Suprapubic skin (tissue), 4 donors: ENCODE measurements at regions not wholly inside any gene's neighbourhood (a gene's known extent, or its start where the extent isn't known, plus 50 kb on each side); places are given as distances from the start of the nearest gene placed in this dataset.

Experiments
- EP300 ChIP-seq: sonication (generic); formaldehyde crosslinking; IDR thresholded peaks from one replicate; pipeline ENCODE4 v1.6.1; 2017; ENCODE audit warnings: antibody characterized with exemption
- POLR2A ChIP-seq, 2 donors: fragments of 450-650 bp; IDR thresholded peaks; one replicate each; pipeline ENCODE4 v1.6.1; 2017; ENCODE audit warnings: antibody characterized with exemption in 2 of 2, mild to moderate bottlenecking in 2 of 2, moderate library complexity in 2 of 2
- POLR2AphosphoS5 ChIP-seq, 3 donors: sonication (generic); formaldehyde crosslinking; IDR thresholded peaks; one replicate each; pipeline ENCODE4 v1.6.1; 2017; ENCODE audit warnings: antibody characterized with exemption in 3 of 3
- TF ChIP-seq, protein P1 (sequence below), 2 donors: fragments of 200-600 bp in 1 of 2; fragments of 450-650 bp in 1 of 2; sonication (generic) in 1 of 2; IDR thresholded peaks; one replicate each; pipeline ENCODE4 v1.5.1; 2016 to 2019; ENCODE audit warnings: antibody characterized with exemption in 2 of 2, mild to moderate bottlenecking in 1 of 2, moderate library complexity in 1 of 2

DNA sequence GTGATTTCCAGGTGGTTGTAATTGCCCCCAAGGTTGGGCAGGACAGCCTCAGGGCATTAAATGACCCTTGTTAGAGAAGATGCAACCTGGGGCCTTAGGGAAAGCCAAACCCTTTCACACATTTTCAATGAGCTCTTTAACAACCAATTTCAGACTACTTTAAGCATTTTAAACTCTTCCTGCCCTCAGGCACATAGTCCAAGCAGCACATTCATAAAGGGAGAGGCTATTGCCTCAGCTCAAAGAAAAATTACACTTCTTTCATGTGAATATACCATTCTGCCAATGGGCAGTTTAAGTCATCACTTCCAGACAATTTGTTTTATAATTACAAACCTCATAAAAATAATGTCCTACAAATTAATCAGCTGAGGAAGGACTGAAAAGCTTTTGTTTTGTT, 544.5 kb downstream of the NPIPA7 start:
- TF ChIP-seq, protein P1, sequence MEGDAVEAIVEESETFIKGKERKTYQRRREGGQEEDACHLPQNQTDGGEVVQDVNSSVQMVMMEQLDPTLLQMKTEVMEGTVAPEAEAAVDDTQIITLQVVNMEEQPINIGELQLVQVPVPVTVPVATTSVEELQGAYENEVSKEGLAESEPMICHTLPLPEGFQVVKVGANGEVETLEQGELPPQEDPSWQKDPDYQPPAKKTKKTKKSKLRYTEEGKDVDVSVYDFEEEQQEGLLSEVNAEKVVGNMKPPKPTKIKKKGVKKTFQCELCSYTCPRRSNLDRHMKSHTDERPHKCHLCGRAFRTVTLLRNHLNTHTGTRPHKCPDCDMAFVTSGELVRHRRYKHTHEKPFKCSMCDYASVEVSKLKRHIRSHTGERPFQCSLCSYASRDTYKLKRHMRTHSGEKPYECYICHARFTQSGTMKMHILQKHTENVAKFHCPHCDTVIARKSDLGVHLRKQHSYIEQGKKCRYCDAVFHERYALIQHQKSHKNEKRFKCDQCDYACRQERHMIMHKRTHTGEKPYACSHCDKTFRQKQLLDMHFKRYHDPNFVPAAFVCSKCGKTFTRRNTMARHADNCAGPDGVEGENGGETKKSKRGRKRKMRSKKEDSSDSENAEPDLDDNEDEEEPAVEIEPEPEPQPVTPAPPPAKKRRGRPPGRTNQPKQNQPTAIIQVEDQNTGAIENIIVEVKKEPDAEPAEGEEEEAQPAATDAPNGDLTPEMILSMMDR (IDR thresholded peaks at IDR 0.05), result no peak
- TF ChIP-seq POLR2A (IDR thresholded peaks at IDR 0.05) (no peak), POLR2AphosphoS5 (IDR thresholded peaks at IDR 0.05) (no peak), EP300 (no peak)
